MM.1S (cell line): ENCODE measurements at regions not wholly inside any gene's neighbourhood (a gene's known extent, or its start where the extent isn't known, plus 50 kb on each side); places are given as distances from the start of the nearest gene placed in this dataset.

ENCODE experiments used
- CTCF ChIP-seq: fragments of 300-600 bp; sonication (generic); IDR thresholded peaks from 2 replicates; pipeline ENCODE4 v1.5.1; 2016; ENCODE audit warnings: antibody characterized with exemption, low read length, mixed read lengths
- EZH2 ChIP-seq: fragments of 300-600 bp; sonication (generic); optimal IDR thresholded peaks from 2 replicates; pipeline ENCODE3; 2017; ENCODE audit warnings: low read depth, mild to moderate bottlenecking, antibody characterized with exemption, low read length, mixed read lengths

DNA sequence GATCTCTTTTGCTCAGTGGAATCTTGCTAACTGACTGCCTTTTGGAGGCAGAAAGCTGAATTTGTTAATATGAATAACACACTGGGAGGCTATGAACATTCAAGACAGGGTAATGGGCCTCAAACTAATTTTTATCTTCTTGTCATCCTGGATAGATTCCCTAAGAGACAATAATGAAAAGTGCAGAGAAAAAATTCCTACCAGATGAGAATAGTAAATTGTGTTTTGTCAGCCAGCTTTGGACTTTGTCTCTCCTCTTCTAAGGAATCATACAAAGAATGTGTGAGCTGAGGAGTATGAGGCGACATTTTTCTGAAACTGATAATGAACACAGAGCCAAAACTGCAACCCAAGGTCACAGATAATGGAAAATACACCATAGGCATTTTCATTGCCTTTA is 649.3 kb downstream of the IQCM start:
- TF ChIP-seq CTCF: no peak
- no peak for TF ChIP-seq EZH2
